ENCODE measurements at regions not wholly inside any gene's neighbourhood (a gene's known extent, or its start where the extent isn't known, plus 50 kb on each side); places are given as distances from the start of the nearest gene placed in this dataset.

DNA sequence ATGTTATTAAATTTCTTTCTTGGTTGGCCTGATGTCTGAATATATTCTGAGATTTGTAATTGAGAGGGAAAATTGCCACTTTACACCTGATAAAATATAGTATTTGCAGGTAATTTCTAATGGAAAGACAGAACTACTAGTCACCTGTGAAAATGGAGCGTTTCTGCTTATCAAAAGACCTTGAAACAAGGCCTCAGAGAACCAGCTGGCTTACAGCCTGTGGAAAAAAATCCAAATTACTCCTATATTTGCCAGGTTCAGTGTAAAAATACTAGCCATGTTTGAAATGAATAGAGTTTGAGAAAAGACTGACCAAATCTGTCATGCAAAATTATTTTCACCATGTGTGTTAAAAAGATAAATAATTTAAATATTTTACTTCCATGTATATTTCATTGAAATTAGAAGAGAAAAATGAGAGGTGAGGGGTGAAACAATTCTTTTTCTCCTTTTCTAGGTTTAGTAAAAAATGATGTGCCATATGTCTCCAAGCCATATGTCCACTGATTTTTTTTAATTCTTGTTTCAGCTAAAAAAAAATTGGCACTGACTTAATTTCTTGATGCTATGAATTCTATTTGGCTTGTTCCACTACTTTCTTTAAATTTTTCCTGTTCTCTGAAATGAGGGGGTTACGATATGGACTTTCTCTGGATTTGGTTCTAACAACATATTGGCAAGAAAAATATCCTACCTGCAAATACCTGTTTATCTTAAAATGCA lies 464.9 kb downstream of the GRXCR1 start:
- TF ChIP-seq FOXK1 (CRISPR knock-in tag; IDR thresholded peaks at IDR 0.05; ENCODE audit: borderline replicate concordance, low read depth) = no peak
- TF ChIP-seq ZNF12 (CRISPR knock-in tag; IDR thresholded peaks at IDR 0.05) = no peak
- no peak for TF ChIP-seq ZNF333 (CRISPR knock-in tag; IDR thresholded peaks at IDR 0.05; ENCODE audit: borderline replicate concordance)

All from HepG2 (cell line).